RPMI7951 (cell line): ENCODE measurements at regions not wholly inside any gene's neighbourhood (a gene's known extent, or its start where the extent isn't known, plus 50 kb on each side); places are given as distances from the start of the nearest gene placed in this dataset.
"Not testable (repeated sequence)": the region's sequence is repeated elsewhere in the genome, so short reads cannot be mapped to it uniquely, and the experiment has no call there.

Source experiments
- DNase-seq: peaks from one replicate; pipeline ENCODE4 v3.0.0-alpha.2; 2012; ENCODE audit warnings: low read depth

- DNase-seq, result not testable (repeated sequence)
Observed at GRCh38 chr16:88164196-88165039, 213.2 kb downstream of the BANP start.

- DNase-seq, result not testable (repeated sequence)
Observed at GRCh38 chr16:88165040-88165544, 213.9 kb downstream of the BANP start.

- not testable (repeated sequence) for DNase-seq
Observed at GRCh38 chr16:88165683-88166082, 214.4 kb downstream of the BANP start.

GRCh38 chr16:88166209-88166773 is 215.1 kb downstream of the BANP start:
- DNase-seq, result peak; percentile 11

GRCh38 chr16:88167798-88168556 is 214.8 kb upstream of the ZNF469 start:
- not testable (repeated sequence) for DNase-seq

- DNase-seq, result not testable (repeated sequence)
Observed at GRCh38 chr16:88168557-88168949, 214.2 kb upstream of the ZNF469 start.

GRCh38 chr16:88169136-88169830 is 213.5 kb upstream of the ZNF469 start:
- DNase-seq, result not testable (repeated sequence)

- DNase-seq, result not testable (repeated sequence)
Observed at GRCh38 chr16:88169831-88170165, 213.0 kb upstream of the ZNF469 start.

GRCh38 chr16:88170528-88170991 is 212.2 kb upstream of the ZNF469 start:
- no peak for DNase-seq

GRCh38 chr16:88171126-88171525 is 211.6 kb upstream of the ZNF469 start:
- not testable (repeated sequence) for DNase-seq

GRCh38 chr16:88176184-88176583 is 206.6 kb upstream of the ZNF469 start:
- DNase-seq, result not testable (repeated sequence)

- not testable (repeated sequence) for DNase-seq
Observed at GRCh38 chr16:88176591-88177180, 206.1 kb upstream of the ZNF469 start.

GRCh38 chr16:88178251-88178650 is 204.5 kb upstream of the ZNF469 start:
- not testable (repeated sequence) for DNase-seq

- DNase-seq, result not testable (repeated sequence)
Observed at GRCh38 chr16:88178896-88179295, 203.9 kb upstream of the ZNF469 start.

- DNase-seq, result peak; percentile 43
Observed at GRCh38 chr16:88182967-88183881, 199.5 kb upstream of the ZNF469 start.

- not testable (repeated sequence) for DNase-seq
Observed at GRCh38 chr16:88184053-88184452, 198.7 kb upstream of the ZNF469 start.

- DNase-seq, result not testable (repeated sequence)
Observed at GRCh38 chr16:88184566-88185355, 198.0 kb upstream of the ZNF469 start.

GRCh38 chr16:88185406-88185805 is 197.4 kb upstream of the ZNF469 start:
- not testable (repeated sequence) for DNase-seq
